ENCODE measurements at regions not wholly inside any gene's neighbourhood (a gene's known extent, or its start where the extent isn't known, plus 50 kb on each side); places are given as distances from the start of the nearest gene placed in this dataset.

DNA sequence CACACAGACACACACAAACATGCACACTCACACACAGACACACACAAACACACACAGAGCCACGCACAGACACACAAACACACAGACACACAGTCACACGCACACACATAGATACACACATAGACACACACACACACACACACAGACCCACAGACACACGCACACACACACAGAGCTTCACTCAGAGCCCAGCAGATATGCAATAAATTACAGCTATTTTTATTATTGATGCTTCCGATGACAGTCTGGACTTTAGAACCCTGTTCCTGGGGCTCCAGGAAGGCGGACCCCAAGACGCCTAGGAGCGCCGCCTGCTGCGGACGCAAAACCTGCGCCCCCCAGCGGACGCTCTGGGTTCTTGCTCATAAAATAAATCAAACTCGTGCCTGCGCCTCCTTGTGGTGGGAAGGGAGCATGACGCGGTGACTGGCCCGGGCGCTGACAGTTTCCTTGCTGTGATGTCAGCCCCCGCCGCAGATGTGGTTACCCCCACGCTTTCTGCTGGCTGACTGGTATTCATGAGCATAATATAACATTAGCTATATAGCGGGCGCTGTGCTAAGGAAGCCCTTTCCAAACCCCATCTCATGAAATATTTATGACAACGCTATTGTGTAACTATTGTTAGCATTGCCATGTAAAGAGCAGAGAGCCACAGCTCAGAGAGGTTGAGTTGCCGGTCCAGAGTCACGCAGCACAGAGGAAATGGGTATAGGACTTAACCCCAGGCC is 64.4 kb upstream of the TM9SF2 start:
- DNase-seq: peak; percentile 90 to 92 (median 92)
- Histone ChIP-seq H3K27me3 (replicated peaks; ENCODE audit: control insufficient read depth, insufficient read depth, low read length, poor library complexity, severe bottlenecking) (no peaks in the 10 kb centered on the region), H3K4me1 (ENCODE audit: control insufficient read depth, insufficient read depth, low read length, poor library complexity, severe bottlenecking) (peaks cover 36% of the 10 kb centered on the region), H3K4me3 (ENCODE audit: insufficient read depth, low read depth, low read length, poor library complexity, severe bottlenecking) (peak overlapping the region; percentile 30), H3K9me3 (ENCODE audit: control insufficient read depth, low read length) (no peaks in the 10 kb centered on the region), H3K36me3 (ENCODE audit: control insufficient read depth, insufficient read depth, low read length) (no peaks in the 10 kb centered on the region), H3K27ac (ENCODE audit: insufficient read depth, low read length, poor library complexity, severe bottlenecking) (peak overlapping the region; percentile 45)

- Histone ChIP-seq H3K36me3 (ENCODE audit: control insufficient read depth, insufficient read depth, low read length) (no peaks in the 10 kb centered on the region), H3K27me3 (replicated peaks; ENCODE audit: control insufficient read depth, insufficient read depth, low read length, poor library complexity, severe bottlenecking) (no peaks in the 10 kb centered on the region), H3K4me1 (ENCODE audit: control insufficient read depth, insufficient read depth, low read length, poor library complexity, severe bottlenecking) (peaks cover 16% of the 10 kb centered on the region), H3K9me3 (ENCODE audit: control insufficient read depth, low read length) (no peaks in the 10 kb centered on the region), H3K4me3 (ENCODE audit: insufficient read depth, low read depth, low read length, poor library complexity, severe bottlenecking) (no peak overlapping the region), H3K27ac (ENCODE audit: insufficient read depth, low read length, poor library complexity, severe bottlenecking) (no peak overlapping the region)
- DNase-seq: no peak
Measured at GRCh38 chr13:99439048-99439447, 62.2 kb upstream of the TM9SF2 start.

GRCh38 chr13:99439850-99440604 is 61.2 kb upstream of the TM9SF2 start:
- H3K36me3 ChIP-seq (ENCODE audit: control insufficient read depth, insufficient read depth, low read length): no peaks in the 10 kb centered on the region
- no peak for DNase-seq
- no peaks in the 10 kb centered on the region for H3K27me3 ChIP-seq (replicated peaks; ENCODE audit: control insufficient read depth, insufficient read depth, low read length, poor library complexity, severe bottlenecking)
- peaks cover 6% of the 10 kb centered on the region for H3K4me1 ChIP-seq (ENCODE audit: control insufficient read depth, insufficient read depth, low read length, poor library complexity, severe bottlenecking)
- no peaks in the 10 kb centered on the region for H3K9me3 ChIP-seq (ENCODE audit: control insufficient read depth, low read length)
- H3K27ac ChIP-seq (ENCODE audit: insufficient read depth, low read length, poor library complexity, severe bottlenecking): no peak overlapping the region
- no peak overlapping the region for H3K4me3 ChIP-seq (ENCODE audit: insufficient read depth, low read depth, low read length, poor library complexity, severe bottlenecking)

DNA sequence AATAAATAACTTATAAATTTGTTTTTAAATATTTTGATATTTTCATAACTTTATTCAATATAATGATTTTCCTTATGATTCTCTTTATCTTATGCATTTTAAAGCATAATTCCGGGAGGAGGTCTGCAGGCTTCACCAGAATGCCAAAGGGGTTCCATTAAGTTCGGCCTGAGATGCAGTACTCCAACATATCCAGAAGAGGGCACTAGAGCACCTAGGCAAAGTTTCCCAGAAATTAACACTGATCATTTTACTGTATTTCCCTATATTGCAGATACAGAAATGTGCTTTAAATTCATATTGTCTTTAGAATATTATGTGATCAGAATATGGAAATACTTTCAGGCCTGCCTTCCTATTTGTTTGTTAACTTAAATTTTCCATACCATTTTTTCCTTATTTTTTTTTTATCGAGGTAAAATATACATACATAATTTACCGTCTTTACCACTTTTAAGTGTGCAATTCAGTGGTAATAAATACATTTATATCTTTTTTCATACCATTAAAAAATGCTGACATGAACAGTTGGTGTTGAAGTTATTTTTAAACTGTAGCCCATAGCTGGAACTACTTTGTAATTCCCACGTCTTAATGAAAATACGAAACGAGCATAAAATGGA is 58.9 kb upstream of the TM9SF2 start:
- no peaks in the 10 kb centered on the region for H3K27me3 ChIP-seq (replicated peaks; ENCODE audit: control insufficient read depth, insufficient read depth, low read length, poor library complexity, severe bottlenecking)
- H3K9me3 ChIP-seq (ENCODE audit: control insufficient read depth, low read length): no peaks in the 10 kb centered on the region
- H3K27ac ChIP-seq (ENCODE audit: insufficient read depth, low read length, poor library complexity, severe bottlenecking): no peak overlapping the region
- H3K36me3 ChIP-seq (ENCODE audit: control insufficient read depth, insufficient read depth, low read length): no peaks in the 10 kb centered on the region
- no peaks in the 10 kb centered on the region for H3K4me1 ChIP-seq (ENCODE audit: control insufficient read depth, insufficient read depth, low read length, poor library complexity, severe bottlenecking)
- peak in 2 of 3 donors; percentile 33 to 43 for DNase-seq
- no peak overlapping the region for H3K4me3 ChIP-seq (ENCODE audit: insufficient read depth, low read depth, low read length, poor library complexity, severe bottlenecking)

GRCh38 chr13:99446242-99446641 is 55.0 kb upstream of the TM9SF2 start:
- Histone ChIP-seq H3K36me3 (ENCODE audit: control insufficient read depth, insufficient read depth, low read length) (no peaks in the 10 kb centered on the region), H3K9me3 (ENCODE audit: control insufficient read depth, low read length) (no peaks in the 10 kb centered on the region), H3K27me3 (replicated peaks; ENCODE audit: control insufficient read depth, insufficient read depth, low read length, poor library complexity, severe bottlenecking) (no peaks in the 10 kb centered on the region), H3K27ac (ENCODE audit: insufficient read depth, low read length, poor library complexity, severe bottlenecking) (no peak overlapping the region), H3K4me1 (ENCODE audit: control insufficient read depth, insufficient read depth, low read length, poor library complexity, severe bottlenecking) (no peaks in the 10 kb centered on the region), H3K4me3 (ENCODE audit: insufficient read depth, low read depth, low read length, poor library complexity, severe bottlenecking) (no peak overlapping the region)
- no peak for DNase-seq

DNA sequence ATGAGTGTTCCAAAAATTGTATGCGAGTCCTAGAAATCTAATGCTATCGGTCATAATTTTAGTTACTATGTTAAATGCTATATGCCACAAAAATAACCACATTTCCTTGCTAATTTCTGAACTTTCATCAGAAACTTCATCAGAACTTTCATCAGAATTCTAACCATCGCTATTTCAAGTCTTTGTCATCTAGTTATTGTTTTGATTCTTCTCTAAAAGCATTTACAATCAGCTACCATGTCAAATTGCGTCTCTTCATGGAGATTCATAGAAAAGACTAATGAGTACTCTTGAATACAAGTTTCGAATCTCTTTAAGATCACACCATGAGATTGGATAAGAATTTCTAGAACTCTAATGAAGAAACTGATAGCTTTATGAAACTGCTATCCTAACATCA is 52.7 kb upstream of the TM9SF2 start:
- no peak for DNase-seq
- no peaks in the 10 kb centered on the region for H3K27me3 ChIP-seq (replicated peaks; ENCODE audit: control insufficient read depth, insufficient read depth, low read length, poor library complexity, severe bottlenecking)
- H3K36me3 ChIP-seq (ENCODE audit: control insufficient read depth, insufficient read depth, low read length): no peaks in the 10 kb centered on the region
- H3K27ac ChIP-seq (ENCODE audit: insufficient read depth, low read length, poor library complexity, severe bottlenecking): no peak overlapping the region
- no peak overlapping the region for H3K4me3 ChIP-seq (ENCODE audit: insufficient read depth, low read depth, low read length, poor library complexity, severe bottlenecking)
- no peaks in the 10 kb centered on the region for H3K4me1 ChIP-seq (ENCODE audit: control insufficient read depth, insufficient read depth, low read length, poor library complexity, severe bottlenecking)
- H3K9me3 ChIP-seq (ENCODE audit: control insufficient read depth, low read length): no peaks in the 10 kb centered on the region

- no peaks in the 10 kb centered on the region for H3K9me3 ChIP-seq (ENCODE audit: control insufficient read depth, low read length)
- no peaks in the 10 kb centered on the region for H3K4me1 ChIP-seq (ENCODE audit: control insufficient read depth, insufficient read depth, low read length, poor library complexity, severe bottlenecking)
- H3K36me3 ChIP-seq (ENCODE audit: control insufficient read depth, insufficient read depth, low read length): no peaks in the 10 kb centered on the region
- H3K4me3 ChIP-seq (ENCODE audit: insufficient read depth, low read depth, low read length, poor library complexity, severe bottlenecking): no peak overlapping the region
- no peak overlapping the region for H3K27ac ChIP-seq (ENCODE audit: insufficient read depth, low read length, poor library complexity, severe bottlenecking)
- DNase-seq: no peak
- H3K27me3 ChIP-seq (replicated peaks; ENCODE audit: control insufficient read depth, insufficient read depth, low read length, poor library complexity, severe bottlenecking): no peaks in the 10 kb centered on the region
Measured at GRCh38 chr13:99450416-99450815, 50.9 kb upstream of the TM9SF2 start.
